Transverse colon (tissue), 4 donors: ENCODE measurements at regions not wholly inside any gene's neighbourhood (a gene's known extent, or its start where the extent isn't known, plus 50 kb on each side); places are given as distances from the start of the nearest gene placed in this dataset.
"Not testable (repeated sequence)": the region's sequence is repeated elsewhere in the genome, so short reads cannot be mapped to it uniquely, and the experiment has no call there.

Experiments
- POLR2A ChIP-seq: fragments of 450-650 bp; IDR thresholded peaks from one replicate; pipeline ENCODE4 v1.6.1; 2016; ENCODE audit warnings: antibody characterized with exemption, mild to moderate bottlenecking, moderate library complexity
- POLR2AphosphoS5 ChIP-seq, 3 donors: sonication (generic); formaldehyde crosslinking; IDR thresholded peaks; one replicate each; pipeline ENCODE4 v1.6.1; 2016; ENCODE audit warnings: antibody characterized with exemption in 3 of 3
- TF ChIP-seq, protein P1 (sequence below), 5 experiments: fragments of 200-600 bp in 3 of 5; fragments of 450-650 bp in 2 of 5; sonication (generic) in 3 of 5; IDR thresholded peaks; 1 replicate in 2 of 5; 2 replicates in 3 of 5; pipeline ENCODE4 v1.5.1; 2016 to 2017; ENCODE audit warnings: antibody characterized with exemption in 5 of 5, inconsistent platforms in 3 of 5, mild to moderate bottlenecking in 2 of 5, moderate library complexity in 1 of 5

DNA sequence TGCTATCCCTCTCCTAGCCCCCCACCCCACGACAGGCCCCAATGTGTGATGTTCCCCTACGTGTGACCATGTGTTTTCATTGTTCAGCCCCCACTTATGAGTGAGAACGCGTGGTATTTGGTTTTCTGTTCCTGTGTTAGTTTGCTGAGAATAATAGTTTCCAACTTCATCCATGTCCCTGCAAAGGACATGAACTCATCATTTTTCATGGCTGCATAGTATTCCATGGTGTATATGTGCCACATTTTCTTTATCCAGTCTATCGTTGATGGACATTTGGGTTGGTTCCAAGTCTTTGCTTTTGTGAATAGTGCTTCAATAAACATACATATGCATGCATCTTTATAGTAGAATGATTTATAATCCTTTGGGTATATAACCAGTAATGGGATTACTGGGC lies 241.9 kb downstream of the RPAP3 start:
- TF ChIP-seq, protein P1, sequence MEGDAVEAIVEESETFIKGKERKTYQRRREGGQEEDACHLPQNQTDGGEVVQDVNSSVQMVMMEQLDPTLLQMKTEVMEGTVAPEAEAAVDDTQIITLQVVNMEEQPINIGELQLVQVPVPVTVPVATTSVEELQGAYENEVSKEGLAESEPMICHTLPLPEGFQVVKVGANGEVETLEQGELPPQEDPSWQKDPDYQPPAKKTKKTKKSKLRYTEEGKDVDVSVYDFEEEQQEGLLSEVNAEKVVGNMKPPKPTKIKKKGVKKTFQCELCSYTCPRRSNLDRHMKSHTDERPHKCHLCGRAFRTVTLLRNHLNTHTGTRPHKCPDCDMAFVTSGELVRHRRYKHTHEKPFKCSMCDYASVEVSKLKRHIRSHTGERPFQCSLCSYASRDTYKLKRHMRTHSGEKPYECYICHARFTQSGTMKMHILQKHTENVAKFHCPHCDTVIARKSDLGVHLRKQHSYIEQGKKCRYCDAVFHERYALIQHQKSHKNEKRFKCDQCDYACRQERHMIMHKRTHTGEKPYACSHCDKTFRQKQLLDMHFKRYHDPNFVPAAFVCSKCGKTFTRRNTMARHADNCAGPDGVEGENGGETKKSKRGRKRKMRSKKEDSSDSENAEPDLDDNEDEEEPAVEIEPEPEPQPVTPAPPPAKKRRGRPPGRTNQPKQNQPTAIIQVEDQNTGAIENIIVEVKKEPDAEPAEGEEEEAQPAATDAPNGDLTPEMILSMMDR (IDR thresholded peaks at IDR 0.05) = not testable (repeated sequence)
- TF ChIP-seq POLR2AphosphoS5 (IDR thresholded peaks at IDR 0.05); POLR2A: not testable (repeated sequence)
